HG03280 (cell line): ENCODE measurements at regions not wholly inside any gene's neighbourhood (a gene's known extent, or its start where the extent isn't known, plus 50 kb on each side); places are given as distances from the start of the nearest gene placed in this dataset.
A peak's percentile ranks its signal among the peaks of the same experiment; 100 is the strongest.
"Not testable (repeated sequence)": the region's sequence is repeated elsewhere in the genome, so short reads cannot be mapped to it uniquely, and the experiment has no call there.

Experiments
- ATAC-seq: cut with Tn5 transposase; IDR thresholded peaks from one replicate; pipeline ENCODE4 v1.9.1; 2021; ENCODE audit warnings: mild to moderate bottlenecking, moderate library complexity; ENCODE audit not compliant: unreplicated experiment

GRCh38 chr11:103584021-103584420 is 452.4 kb upstream of the DDI1 start:
- no peak for ATAC-seq

- no peak for ATAC-seq
Observed at GRCh38 chr11:103584720-103585119, 451.7 kb upstream of the DDI1 start.

- ATAC-seq, result no peak
Observed at GRCh38 chr11:103585401-103585800, 451.0 kb upstream of the DDI1 start.

GRCh38 chr11:103585911-103586310 is 450.5 kb upstream of the DDI1 start:
- no peak for ATAC-seq

- ATAC-seq, result no peak
Observed at GRCh38 chr11:103586756-103587155, 449.7 kb upstream of the DDI1 start.

- no peak for ATAC-seq
Observed at GRCh38 chr11:103587901-103588788, 448.3 kb upstream of the DDI1 start.

GRCh38 chr11:103591554-103591953 is 444.9 kb upstream of the DDI1 start:
- ATAC-seq, result no peak

GRCh38 chr11:103594283-103594682 is 442.2 kb upstream of the DDI1 start:
- ATAC-seq, result no peak

GRCh38 chr11:103596315-103596714 is 440.1 kb upstream of the DDI1 start:
- ATAC-seq, result no peak

- ATAC-seq, result peak; percentile 99
Observed at GRCh38 chr11:103601225-103601846, 435.1 kb upstream of the DDI1 start.

GRCh38 chr11:103602840-103603239 is 433.6 kb upstream of the DDI1 start:
- ATAC-seq, result no peak

- ATAC-seq, result no peak
Observed at GRCh38 chr11:103604310-103604709, 432.1 kb upstream of the DDI1 start.

GRCh38 chr11:103608566-103608965 is 427.9 kb upstream of the DDI1 start:
- no peak for ATAC-seq

- ATAC-seq, result no peak
Observed at GRCh38 chr11:103609117-103610066, 427.0 kb upstream of the DDI1 start.

GRCh38 chr11:103610435-103610834 is 426.0 kb upstream of the DDI1 start:
- ATAC-seq, result no peak

GRCh38 chr11:103611526-103612260 is 424.7 kb upstream of the DDI1 start:
- not testable (repeated sequence) for ATAC-seq

- ATAC-seq, result not testable (repeated sequence)
Observed at GRCh38 chr11:103612451-103612850, 424.0 kb upstream of the DDI1 start.

- ATAC-seq, result not testable (repeated sequence)
Observed at GRCh38 chr11:103616586-103616985, 419.9 kb upstream of the DDI1 start.

GRCh38 chr11:103618528-103618927 is 417.9 kb upstream of the DDI1 start:
- no peak for ATAC-seq

- ATAC-seq, result no peak
Observed at GRCh38 chr11:103619480-103619879, 417.0 kb upstream of the DDI1 start.
